GM18511 (cell line): ENCODE measurements at regions not wholly inside any gene's neighbourhood (a gene's known extent, or its start where the extent isn't known, plus 50 kb on each side); places are given as distances from the start of the nearest gene placed in this dataset.

Experiments used
- ATAC-seq: cut with Tn5 transposase; IDR thresholded peaks from one replicate; pipeline ENCODE4 v1.9.1; 2021; ENCODE audit warnings: mild to moderate bottlenecking, moderate library complexity; ENCODE audit not compliant: unreplicated experiment

DNA sequence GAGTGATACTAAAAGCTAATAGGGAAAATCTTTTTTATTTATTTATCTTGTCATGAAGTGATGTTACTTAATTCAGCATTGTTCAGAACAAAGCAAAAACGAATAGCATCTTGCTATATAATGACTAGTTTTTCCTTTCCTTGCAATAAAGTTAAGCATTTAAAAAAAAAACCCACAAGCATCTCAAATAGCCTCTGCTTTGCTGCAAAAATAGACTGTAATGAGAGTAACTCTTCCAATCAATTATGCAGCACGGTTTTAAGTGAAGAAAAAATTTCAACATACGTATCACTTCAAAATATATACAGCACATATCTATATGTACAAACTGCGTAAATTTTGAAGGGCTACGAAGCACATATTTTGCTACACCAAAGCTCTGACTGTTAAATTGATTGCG is 153.3 kb upstream of the VRK2 start:
- ATAC-seq = no peak

DNA sequence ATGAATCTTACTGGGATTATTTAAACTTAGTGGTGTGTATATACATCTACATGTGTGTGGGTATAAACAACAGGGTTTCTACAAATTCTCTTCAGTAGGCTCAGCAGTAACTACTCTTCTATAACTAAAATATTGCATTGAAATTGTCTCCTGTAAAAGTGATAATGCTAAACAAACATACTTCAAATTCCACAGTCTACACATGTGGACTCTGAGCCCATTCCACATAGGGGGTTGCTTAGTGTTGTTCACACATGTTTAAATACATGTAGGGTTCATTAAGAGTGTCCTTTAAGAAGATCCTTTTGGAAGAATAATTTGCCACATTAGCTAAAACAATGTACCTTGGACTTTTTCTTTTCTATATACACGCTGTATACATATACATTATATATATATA is 152.8 kb upstream of the VRK2 start:
- ATAC-seq = no peak

DNA sequence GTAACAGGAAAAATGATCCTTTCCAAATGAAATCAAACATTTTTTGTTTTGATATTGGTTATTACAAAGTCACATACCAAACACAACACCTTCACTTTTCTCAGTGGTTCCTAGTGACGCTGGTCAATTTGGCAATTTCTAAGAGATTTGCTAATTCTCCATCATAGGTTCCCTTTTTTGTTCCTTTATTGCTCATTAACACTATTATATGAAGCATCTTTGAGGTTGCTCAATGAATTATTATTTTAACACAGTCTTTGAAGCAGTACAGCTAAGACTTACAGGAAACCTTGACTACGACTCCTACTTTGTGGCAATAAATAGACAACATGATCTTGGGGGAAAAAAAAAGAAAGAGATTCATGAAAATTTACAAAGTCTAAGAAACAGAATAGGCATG is 152.2 kb upstream of the VRK2 start:
- no peak for ATAC-seq

DNA sequence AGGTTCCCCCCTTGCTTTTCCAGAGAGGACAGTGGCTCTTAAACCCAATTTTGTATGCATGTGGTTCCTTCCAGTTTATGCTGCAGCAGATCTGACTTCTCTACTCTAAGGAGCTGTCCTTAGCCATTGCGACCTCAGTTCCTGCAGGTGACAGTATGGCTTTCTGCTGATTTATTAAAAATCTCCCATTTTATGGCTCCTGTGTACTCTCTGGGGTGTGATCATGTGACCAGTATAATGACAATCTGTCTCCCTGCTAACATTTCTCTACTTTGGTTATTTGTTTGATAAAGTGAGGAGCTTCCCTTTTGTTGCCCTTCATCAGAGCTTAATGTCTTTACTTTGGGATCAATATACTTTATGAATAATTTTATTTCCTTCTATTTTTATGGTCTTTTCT is 148.7 kb upstream of the VRK2 start:
- ATAC-seq = no peak

DNA sequence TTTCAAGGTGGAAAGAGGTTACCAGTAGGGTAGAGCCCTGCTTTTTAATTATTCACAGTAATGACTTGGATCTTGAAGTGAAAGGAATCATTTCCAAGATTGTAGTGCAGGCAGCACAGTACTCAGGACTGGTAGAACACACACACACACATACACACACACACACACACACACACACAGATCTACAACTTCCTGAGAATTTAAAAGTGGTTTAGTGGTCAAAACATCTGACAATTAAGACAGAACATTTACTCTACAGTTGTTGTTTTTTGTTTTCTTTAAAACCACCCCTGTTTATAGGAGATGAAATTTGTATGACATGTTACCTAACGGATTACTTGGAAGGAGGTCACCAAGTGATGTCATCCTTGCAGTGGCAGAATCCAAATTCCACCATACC is 146.7 kb upstream of the VRK2 start:
- ATAC-seq = no peak

DNA sequence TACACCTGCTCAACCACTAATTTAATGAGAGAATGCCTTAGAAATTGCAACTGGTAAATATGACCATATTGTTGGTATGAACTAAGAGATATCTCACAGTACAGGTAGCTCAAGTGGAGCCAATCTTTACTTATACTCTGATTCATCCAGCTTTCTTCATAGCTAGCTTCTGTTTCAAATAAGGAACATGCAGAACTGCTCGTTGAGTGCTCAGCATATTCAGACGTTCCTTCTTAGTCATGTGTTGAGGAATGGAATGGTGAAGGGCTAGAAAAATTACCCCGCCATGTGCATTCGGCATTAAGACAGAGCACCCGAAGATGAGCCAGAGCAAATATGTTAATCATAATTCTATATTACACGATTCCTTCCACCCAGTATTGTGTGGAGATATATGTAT is 144.0 kb upstream of the VRK2 start:
- ATAC-seq = no peak

DNA sequence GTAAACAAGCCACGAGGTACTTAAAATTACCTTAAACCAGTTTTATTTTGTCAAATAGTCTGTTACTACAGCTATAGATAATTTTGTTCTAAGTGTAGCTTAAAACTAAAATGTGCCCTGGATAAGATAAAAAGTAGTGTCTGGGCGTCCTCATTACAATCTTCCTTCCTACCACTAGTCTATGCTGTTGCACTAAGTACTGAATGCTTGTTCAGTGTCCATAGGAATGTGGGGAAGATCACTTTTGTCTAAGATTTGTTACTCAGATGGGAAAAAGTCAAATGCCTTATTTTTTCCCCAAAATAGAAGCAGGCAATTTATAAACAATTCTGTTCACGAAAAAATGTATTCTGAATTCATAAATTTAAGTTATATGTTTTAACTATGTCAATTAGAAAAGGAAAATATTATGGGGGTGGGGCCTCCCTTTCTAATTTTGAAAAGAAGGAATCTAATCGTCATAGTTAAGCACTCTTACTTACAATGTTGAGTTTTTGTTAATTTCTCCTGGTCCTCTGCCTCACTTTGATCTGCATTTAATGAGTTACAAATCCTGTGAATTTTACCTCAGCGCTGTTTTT is 140.4 kb upstream of the VRK2 start:
- peak; percentile 60 for ATAC-seq

DNA sequence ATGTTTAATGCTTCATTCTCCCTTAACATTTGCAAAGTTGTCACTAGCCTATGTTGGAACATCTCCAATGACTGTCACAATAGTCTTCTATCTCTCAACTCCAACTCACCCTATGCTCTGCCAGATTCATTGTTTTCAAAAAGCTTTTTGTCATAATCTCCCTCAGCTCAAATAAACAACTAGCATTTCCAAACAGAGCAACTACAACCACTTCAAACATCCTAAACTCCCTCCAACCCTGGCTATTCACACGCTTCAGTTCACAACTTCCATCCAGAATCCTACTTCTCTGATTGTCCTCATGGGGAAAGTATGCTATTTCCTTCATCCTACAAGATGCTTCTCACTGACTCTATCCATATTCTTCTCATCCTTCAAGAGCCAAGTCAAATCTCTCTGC is 139.2 kb upstream of the VRK2 start:
- ATAC-seq = no peak

DNA sequence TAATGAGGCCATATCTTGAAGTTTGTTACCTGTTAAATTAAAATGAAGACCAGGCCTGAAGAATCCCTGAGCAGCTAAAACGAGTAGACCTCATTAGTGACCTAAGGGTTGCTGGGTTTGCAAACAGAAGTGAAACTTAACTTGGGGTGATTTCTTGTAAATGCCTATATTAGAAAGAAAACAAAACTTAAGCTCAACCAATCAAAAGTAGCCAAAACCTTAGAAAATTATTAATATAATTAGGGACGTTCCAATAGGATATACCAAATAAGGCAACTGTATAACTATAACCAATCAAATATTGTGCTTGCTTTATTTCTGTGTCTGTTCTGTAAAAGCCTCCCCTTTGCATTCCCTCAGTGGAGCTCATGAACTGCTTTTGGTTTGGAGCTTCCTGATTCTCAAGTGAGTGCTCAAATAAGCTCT is 137.9 kb upstream of the VRK2 start:
- peak; percentile 82 for ATAC-seq

DNA sequence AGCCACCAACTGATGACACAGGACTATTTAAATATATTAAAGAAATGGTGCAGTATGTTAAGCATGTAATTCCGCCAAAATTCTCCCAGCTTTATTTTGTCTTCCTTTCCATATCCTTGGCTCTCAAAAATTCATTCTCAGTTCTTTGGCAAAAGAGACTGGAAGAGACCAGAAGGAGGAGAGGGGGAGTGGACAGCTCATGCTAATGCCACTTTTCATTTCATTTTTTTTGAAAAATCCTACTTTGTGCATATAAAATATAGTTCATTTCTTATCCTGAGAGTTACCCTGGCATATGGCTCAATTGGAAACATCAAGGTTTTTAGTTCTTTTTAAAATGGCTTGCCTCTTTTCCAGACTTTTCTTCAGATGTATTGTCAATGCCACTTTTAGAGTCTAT is 128.5 kb upstream of the VRK2 start:
- ATAC-seq = no peak

DNA sequence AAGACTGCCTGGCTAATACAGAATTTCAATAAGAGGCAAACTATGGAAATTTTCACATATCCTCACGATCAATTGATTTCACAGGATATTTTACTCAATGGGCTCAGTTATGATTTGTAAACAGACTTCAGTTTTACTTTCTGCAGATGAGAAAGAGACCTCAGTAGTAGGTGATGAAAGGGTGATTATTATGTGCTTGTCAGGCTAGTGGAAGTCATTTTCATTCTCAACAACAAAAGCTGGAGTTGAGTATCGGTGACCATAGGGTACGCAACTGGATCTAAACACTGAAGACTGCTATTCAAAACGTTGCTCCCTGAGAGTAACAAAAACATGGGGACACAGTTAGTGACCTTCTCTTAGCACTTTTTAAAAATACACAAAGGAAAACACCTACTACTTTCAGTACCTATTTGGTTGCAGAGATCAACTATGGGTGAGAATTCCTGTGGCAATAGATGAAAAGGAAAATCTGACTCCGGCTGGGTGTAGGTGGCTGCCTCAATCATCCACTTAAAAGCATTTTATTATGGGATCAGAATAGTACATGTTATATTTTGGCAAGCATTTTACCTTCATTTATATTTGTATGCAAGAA is 126.2 kb upstream of the VRK2 start:
- peak; percentile 61 for ATAC-seq

DNA sequence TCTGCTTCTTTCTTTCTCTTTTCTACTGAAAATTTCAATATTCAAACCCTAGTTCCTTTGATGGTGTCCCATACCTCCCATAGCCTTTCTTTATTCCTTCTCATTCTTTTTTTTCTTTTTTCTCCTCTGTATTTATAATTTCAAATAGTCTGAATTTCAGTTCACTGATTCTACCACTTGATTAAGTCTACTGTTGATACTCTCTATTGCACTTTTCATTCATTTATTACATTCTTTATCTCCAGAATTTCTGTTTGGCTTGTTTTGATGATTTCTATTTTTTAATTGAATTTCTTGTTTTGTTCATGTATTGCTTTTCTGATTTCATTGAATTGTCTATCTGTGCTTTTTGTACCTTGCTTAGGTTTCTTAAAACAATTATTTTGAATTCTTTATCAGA is 111.9 kb upstream of the VRK2 start:
- ATAC-seq = no peak

DNA sequence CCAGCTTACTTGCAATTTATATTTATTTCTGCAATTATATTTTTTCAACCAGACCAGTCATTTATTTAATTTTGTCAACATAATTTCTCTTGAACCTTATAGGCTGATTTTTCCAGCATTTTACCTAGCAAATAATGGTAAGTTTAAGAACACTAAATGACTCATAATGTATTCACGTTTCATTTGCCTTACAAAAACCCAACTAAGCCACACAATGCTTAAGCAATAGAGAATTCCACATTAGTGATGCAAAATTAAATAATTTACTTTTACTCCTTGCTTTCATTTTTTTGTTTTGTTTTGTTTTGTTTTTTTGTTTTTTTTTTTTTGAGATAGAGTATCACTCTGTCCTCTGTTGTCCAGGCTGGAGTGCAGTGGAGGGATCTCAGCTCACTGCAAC is 110.4 kb upstream of the VRK2 start:
- ATAC-seq = no peak

DNA sequence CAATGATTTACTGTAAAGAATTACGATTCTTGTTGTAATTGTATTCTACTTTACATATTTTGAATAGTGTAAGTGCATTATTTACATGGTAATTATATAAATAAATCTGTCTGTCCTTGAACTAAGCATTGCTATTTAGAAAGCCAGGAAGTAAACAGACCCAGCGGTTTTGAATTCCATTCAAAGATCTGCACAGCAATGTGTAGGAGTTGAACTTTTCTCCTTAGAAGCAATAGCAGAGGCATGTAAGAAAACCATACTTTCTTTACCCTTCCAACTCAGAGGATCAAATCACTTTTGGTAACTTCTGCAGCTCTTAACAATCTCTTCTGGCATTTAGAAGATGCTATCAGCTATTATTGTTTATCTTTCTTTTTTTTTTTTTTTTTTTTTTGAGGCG is 109.2 kb upstream of the VRK2 start:
- no peak for ATAC-seq

DNA sequence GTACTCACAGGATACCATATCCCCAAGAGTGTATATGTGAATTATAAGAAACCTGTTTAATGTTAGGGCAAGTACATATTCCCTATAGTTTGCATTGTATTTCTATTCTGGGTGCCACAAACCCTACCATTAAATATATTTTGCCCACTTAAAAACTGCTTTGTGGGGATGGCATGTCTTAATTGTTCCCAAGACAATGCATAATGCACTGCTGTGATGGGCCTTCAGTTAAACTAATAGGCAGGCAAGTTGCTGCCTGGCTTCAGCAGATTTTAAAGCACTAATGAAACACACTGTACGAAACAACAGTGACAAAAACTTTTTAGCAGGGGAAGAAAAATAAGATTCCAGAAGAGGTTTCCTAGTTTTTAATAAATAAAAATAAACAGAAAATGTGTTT is 104.8 kb upstream of the VRK2 start:
- no peak for ATAC-seq

DNA sequence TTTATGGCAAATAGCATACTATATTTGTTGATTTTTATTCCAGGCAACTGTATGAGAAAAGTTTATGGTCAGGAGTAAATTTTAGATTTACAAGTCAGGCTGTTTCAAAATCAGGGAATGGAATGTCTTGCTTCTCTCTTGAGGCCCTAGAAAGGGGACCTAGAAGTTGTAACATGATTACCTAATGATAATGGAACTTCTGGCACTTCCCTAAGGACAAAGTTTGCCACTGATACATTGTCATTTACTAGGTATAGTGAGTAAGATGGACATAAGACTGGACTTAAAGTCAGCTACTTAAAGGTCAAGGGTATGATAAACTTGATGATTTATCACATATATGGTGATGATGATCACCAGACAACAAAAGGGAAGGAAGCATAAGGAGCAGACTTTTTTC is 103.3 kb upstream of the VRK2 start:
- no peak for ATAC-seq

DNA sequence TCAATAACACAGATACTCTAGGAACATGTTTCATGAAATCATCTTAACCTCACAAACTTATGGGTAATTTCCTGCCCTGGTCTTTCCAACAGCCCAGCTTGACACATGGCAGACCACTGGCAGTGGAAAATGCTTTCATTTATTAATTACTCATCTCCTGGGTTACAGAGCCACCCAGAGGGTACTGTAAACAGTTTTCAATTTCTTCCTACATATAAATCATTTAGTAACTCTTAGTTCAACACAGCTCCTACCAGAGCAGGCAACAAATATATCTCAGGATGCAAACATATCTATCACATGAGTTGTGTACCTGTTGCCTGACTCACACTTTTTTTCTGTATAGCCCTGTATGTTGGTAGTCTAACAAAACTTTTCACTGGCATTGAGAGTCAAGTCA is 99.2 kb upstream of the VRK2 start:
- ATAC-seq = no peak

DNA sequence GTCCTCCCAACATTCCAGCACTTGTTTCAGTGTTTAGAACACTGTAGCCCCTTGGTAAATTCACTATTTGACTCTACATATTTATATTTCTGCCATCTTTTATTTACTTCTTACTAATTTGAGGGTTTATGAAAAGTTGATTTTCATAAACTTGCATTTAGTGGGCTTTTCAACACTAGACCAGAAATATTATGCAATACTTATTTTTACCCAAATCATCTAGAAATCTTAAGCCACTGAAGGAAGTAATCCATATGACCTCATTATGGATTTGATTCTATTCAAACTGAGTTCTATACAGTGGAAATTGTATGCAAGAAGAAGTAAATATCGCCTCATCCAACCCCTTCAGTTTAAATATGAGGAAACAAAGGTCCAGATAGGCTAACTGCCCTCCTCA is 92.6 kb upstream of the VRK2 start:
- ATAC-seq = no peak

DNA sequence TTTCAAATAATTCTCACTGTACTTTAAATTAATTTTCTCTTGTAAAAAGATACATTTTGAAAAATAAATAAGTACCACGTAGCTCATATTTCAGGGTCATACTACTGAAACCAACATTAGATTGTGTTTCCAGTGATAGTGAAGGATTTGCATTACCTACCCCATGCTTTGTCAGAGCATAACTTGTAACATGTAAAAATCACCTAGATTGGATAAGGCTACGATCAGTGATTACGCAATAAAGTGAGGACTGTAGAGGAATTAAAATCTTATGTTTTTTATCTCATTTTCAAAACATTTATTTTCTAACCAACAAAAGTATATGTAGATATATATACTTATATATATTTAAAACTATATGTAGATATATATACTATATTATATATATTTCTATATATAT is 89.4 kb upstream of the VRK2 start:
- ATAC-seq = no peak

DNA sequence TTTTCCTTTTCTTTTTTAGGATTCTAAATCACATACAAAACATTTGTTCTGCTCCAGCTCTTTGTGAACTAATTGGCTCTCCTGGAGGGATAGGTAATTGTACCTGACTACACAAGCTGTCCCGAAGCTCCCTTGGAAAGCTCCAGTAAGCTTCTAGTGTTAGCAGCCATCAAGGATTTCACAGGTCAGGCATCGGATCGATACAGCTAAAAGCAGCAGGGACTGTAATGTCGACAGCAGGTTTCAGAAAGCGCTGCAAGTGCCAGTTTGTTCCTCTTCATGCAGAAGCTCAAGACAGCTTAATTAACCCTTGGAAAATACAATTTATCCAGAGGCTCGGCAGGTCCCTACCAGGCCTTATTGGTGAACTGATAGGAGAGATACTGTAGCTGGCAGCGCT is 87.2 kb upstream of the VRK2 start:
- no peak for ATAC-seq

DNA sequence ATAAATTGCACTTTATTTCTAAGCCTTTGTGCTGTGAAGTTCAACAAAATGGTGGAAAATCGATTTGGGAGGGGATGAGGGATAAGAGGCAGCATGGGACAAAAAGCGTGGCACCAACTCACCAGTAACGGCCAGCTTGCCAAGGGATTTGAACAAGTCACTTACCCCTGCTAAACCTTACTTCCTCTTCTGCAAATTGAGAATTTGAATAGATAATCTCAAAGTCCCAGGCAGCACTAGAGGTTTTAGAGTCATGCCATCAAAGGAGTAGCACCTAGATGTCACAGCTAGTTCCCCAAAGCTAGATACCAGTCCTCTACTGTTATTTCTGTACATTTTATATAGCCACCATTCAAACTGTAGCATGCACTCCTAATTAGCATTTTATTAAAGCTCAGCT is 83.7 kb upstream of the VRK2 start:
- no peak for ATAC-seq

DNA sequence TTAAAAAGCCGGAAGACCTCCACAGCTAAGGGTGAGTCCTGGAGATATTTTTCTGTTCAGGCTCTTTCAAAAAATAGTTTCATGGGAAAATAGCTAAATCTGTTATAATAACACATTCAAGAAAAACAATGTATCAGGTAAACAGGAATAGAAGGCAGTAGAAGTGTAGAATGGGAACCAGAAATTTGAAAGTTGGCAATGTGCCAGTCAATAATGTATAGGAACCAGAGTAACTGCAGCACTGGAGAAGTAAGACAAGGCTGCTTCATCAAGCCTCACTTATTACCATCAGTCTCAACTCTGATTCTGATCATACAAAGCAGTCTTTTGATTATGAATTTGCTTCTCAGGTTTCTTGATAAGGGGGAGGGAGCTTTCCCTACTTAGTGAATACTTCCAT is 81.4 kb upstream of the VRK2 start:
- no peak for ATAC-seq

DNA sequence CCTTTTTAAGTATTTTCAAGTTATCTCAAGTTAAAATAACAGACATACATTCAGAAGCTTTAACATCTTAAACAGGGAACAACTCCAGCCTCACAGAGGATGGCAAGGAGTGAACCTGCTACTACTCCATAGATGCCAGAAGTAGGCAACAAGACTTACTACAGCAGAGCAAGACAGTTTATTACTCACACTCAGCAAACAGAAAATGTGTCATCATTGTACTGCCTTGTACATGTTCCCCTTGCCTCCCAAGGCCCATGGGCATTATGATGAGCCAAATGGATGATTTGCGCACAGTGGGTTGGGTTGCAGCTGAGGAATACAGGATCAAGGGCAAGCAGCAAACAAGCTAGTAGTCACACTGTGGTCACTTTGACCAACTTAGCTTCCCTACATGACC is 80.6 kb upstream of the VRK2 start:
- no peak for ATAC-seq
